ENCODE measurements at regions not wholly inside any gene's neighbourhood (a gene's known extent, or its start where the extent isn't known, plus 50 kb on each side); places are given as distances from the start of the nearest gene placed in this dataset.

GRCh38 chr9:99557816-99558215, 263.9 kb upstream of the NR4A3 start:
- TF ChIP-seq POLR2A (IDR thresholded peaks at IDR 0.05; ENCODE audit: low read depth, low read length) (no peak), SPI1 (IDR thresholded peaks at IDR 0.05; ENCODE audit: low read depth, low read length) (no peak), TAF1 (IDR thresholded peaks at IDR 0.05; ENCODE audit: low read depth, low read length) (no peak), POLR2AphosphoS5 (IDR thresholded peaks at IDR 0.05; ENCODE audit: low read depth, low read length) (no peak), PAX5 (IDR thresholded peaks at IDR 0.05; ENCODE audit: insufficient read depth, low read length, severe bottlenecking) (no peak)

All from GM12891 (cell line).